ENCODE measurements at regions not wholly inside any gene's neighbourhood (a gene's known extent, or its start where the extent isn't known, plus 50 kb on each side); places are given as distances from the start of the nearest gene placed in this dataset.

GRCh38 chr16:85259832-85260167, 147.5 kb upstream of the CIBAR2 start:
- TF ChIP-seq CTCF (IDR thresholded peaks at IDR 0.05) (no peak), POLR2A (IDR thresholded peaks at IDR 0.05) (no peak)

All from body of pancreas (tissue), 4 donors.